Neuronal stem cell (in vitro differentiated cells): ENCODE measurements at regions not wholly inside any gene's neighbourhood (a gene's known extent, or its start where the extent isn't known, plus 50 kb on each side); places are given as distances from the start of the nearest gene placed in this dataset.

Experiments
- DNase-seq: peaks from one replicate; pipeline ENCODE4 v3.0.0-alpha.2; 2013; ENCODE audit warnings: low spot score
- H2AFZ ChIP-seq: one replicate; pipeline ENCODE4 v1.6.1; 2013; ENCODE audit warnings: mild to moderate bottlenecking, low read length, inconsistent platforms
- H2AK5ac ChIP-seq: 2 replicates; pipeline ENCODE4 v1.6.1; 2013; ENCODE audit warnings: low read depth, mild to moderate bottlenecking, inconsistent platforms, low read length, moderate library complexity, mixed read lengths
- H2BK120ac ChIP-seq: 2 replicates; pipeline ENCODE4 v1.6.1; 2013; ENCODE audit warnings: low read depth, mild to moderate bottlenecking, inconsistent platforms, low read length, moderate library complexity, mixed read lengths
- H2BK12ac ChIP-seq: one replicate; pipeline ENCODE4 v1.6.1; 2013; ENCODE audit warnings: low read length, inconsistent platforms
- H2BK15ac ChIP-seq: 2 replicates; pipeline ENCODE4 v1.6.1; 2013; ENCODE audit warnings: mild to moderate bottlenecking, low read length, inconsistent platforms, mixed read lengths
- H2BK5ac ChIP-seq: one replicate; pipeline ENCODE4 v1.6.1; 2013; ENCODE audit warnings: inconsistent platforms, mild to moderate bottlenecking, low read length, moderate library complexity
- H3K14ac ChIP-seq: one replicate; pipeline ENCODE4 v1.6.1; 2013; ENCODE audit warnings: low read length, inconsistent platforms
- H3K18ac ChIP-seq: 2 replicates; pipeline ENCODE4 v1.6.1; 2013; ENCODE audit warnings: low read length, inconsistent platforms
- H3K23ac ChIP-seq: 2 replicates; pipeline ENCODE4 v1.6.1; 2013; ENCODE audit warnings: low read depth, mild to moderate bottlenecking, mixed read lengths, low read length, inconsistent platforms; ENCODE audit not compliant: poor library complexity
- H3K27ac ChIP-seq: replicated peaks from 3 replicates; pipeline ENCODE4 v1.5.1; 2013; ENCODE audit warnings: low read length, inconsistent platforms
- H3K27me3 ChIP-seq, 3 experiments: 2 replicates each; pipeline ENCODE4 v1.6.1; 2013; ENCODE audit warnings: low read length in 3 of 3, mild to moderate bottlenecking in 2 of 3, inconsistent platforms in 1 of 3, low read depth in 1 of 3, mixed read lengths in 1 of 3, moderate library complexity in 1 of 3; ENCODE audit not compliant: control insufficient read depth in 3 of 3, insufficient read depth in 3 of 3
- H3K36me3 ChIP-seq, 2 donors: replicated peaks in 1 of 2; 2 replicates each; pipeline ENCODE4 v1.6.1; 2013; ENCODE audit warnings: low read length in 2 of 2; ENCODE audit not compliant: control insufficient read depth in 2 of 2, insufficient read depth in 2 of 2
- H3K4ac ChIP-seq: 2 replicates; pipeline ENCODE4 v1.6.1; 2013; ENCODE audit warnings: inconsistent platforms, mild to moderate bottlenecking, low read length, moderate library complexity
- H3K4me1 ChIP-seq, 2 donors: 1 replicate in 1 of 2; 2 replicates in 1 of 2; pipeline ENCODE4 v1.6.1; 2013; ENCODE audit warnings: low read length in 2 of 2, low read depth in 1 of 2; ENCODE audit not compliant: control insufficient read depth in 2 of 2, insufficient read depth in 1 of 2
- H3K4me2 ChIP-seq: one replicate; pipeline ENCODE4 v1.6.1; 2013; ENCODE audit warnings: mild to moderate bottlenecking, low read length, inconsistent platforms; ENCODE audit not compliant: insufficient read depth, poor library complexity, severe bottlenecking
- H3K4me3 ChIP-seq, 2 donors: 2 replicates each; pipeline ENCODE4 v1.5.1; 2013; ENCODE audit warnings: low read length in 2 of 2, mild to moderate bottlenecking in 2 of 2, inconsistent platforms in 1 of 2, moderate library complexity in 1 of 2
- H3K79me1 ChIP-seq: one replicate; pipeline ENCODE4 v1.6.1; 2013; ENCODE audit warnings: low read depth, mild to moderate bottlenecking, inconsistent platforms, low read length, moderate library complexity
- H3K9ac ChIP-seq: one replicate; pipeline ENCODE4 v1.6.1; 2013; ENCODE audit warnings: mild to moderate bottlenecking, low read depth, low read length, inconsistent platforms; ENCODE audit not compliant: poor library complexity
- H3K9me3 ChIP-seq, 2 donors: replicated peaks in 1 of 2; 2 replicates each; pipeline versions ENCODE3 to v1.6.1; 2013; ENCODE audit warnings: low read length in 2 of 2, mild to moderate bottlenecking in 2 of 2, inconsistent platforms in 1 of 2, low read depth in 1 of 2, mixed read lengths in 1 of 2, moderate library complexity in 1 of 2; ENCODE audit not compliant: control insufficient read depth in 2 of 2, insufficient read depth in 1 of 2
- H4K8ac ChIP-seq: one replicate; pipeline ENCODE4 v1.6.1; 2013; ENCODE audit warnings: low read depth, mild to moderate bottlenecking, inconsistent platforms, low read length, moderate library complexity
- H4K91ac ChIP-seq: one replicate; pipeline ENCODE4 v1.6.1; 2013; ENCODE audit warnings: low read length, low read depth, mild to moderate bottlenecking, inconsistent platforms; ENCODE audit not compliant: poor library complexity
- WGBS, 2 donors: extraction: QIAGEN DNeasy Blood & Tissue Kit; methylation state at CpG; one replicate each; pipeline ENCODE4 v1.1.7; 2013; ENCODE audit warnings: missing lambda C conversion rate in 2 of 2, mixed read lengths in 1 of 2; ENCODE audit not compliant: insufficient read length in 2 of 2, insufficient replicate concordance in 1 of 2; ENCODE audit errors: extremely low coverage in 2 of 2; 5-methylcytosine and 5-hydroxymethylcytosine counted together

GRCh38 chrX:96447161-96447560, 237.5 kb upstream of the DIAPH2 start:
- no CpG with 5 or more reads among the region's 1 CpG for WGBS, 2 donors
- Histone ChIP-seq H3K27ac (no peak overlapping the region), H3K4me1 (no peaks in the 10 kb centered on the region), H2BK15ac (no peak overlapping the region), H2AFZ (no peak overlapping the region), H3K4me2 (no peak overlapping the region), H3K23ac (no peak overlapping the region), H3K79me1 (no peaks in the 10 kb centered on the region), H3K14ac (no peak overlapping the region), H3K9ac (no peak overlapping the region), H3K36me3 (no peaks in the 10 kb centered on the region), H3K4ac (no peak overlapping the region), H2AK5ac (no peak overlapping the region), H2BK5ac (no peak overlapping the region), H2BK12ac (no peak overlapping the region), H3K4me3 (no peak overlapping the region), H3K27me3 (no peaks in the 10 kb centered on the region), H3K18ac (no peak overlapping the region), H4K8ac (no peak overlapping the region), H3K9me3 (no peaks in the 10 kb centered on the region), H2BK120ac (no peak overlapping the region), H4K91ac (no peak overlapping the region)
- no peak for DNase-seq

DNA sequence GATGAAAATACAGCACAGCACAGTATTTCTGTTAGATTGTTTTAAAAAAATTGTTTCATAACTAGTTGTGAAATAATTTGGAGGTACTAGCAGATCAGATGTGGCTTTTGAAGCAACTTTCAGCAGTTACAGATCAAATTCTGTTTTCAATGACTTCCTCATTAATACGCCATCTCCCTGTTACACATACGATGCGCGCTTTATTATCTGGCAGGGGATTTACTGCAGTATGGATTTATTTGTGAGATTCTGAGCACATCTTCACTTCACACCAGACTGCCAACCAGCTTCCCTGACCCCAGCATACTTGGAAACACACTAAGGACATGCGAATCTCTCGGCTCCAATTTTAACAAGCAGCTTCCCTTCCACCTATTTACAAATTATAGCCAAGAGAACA, 235.5 kb upstream of the DIAPH2 start:
- Histone ChIP-seq H3K9ac (no peak overlapping the region), H2BK12ac (no peak overlapping the region), H3K36me3 (no peaks in the 10 kb centered on the region), H2AK5ac (no peak overlapping the region), H3K4me2 (no peak overlapping the region), H2BK15ac (no peak overlapping the region), H3K79me1 (no peaks in the 10 kb centered on the region), H3K4me1 (no peaks in the 10 kb centered on the region), H2BK120ac (no peak overlapping the region), H3K23ac (no peak overlapping the region), H3K27ac (no peak overlapping the region), H3K4me3 (no peak overlapping the region), H4K91ac (no peak overlapping the region), H3K27me3 (no peaks in the 10 kb centered on the region), H4K8ac (no peak overlapping the region), H2BK5ac (no peak overlapping the region), H2AFZ (no peak overlapping the region), H3K9me3 (no peaks in the 10 kb centered on the region), H3K14ac (no peak overlapping the region), H3K18ac (no peak overlapping the region), H3K4ac (no peak overlapping the region)
- DNase-seq = no peak
- no CpG with 5 or more reads among the region's 6 CpGs for WGBS, 2 donors

DNA sequence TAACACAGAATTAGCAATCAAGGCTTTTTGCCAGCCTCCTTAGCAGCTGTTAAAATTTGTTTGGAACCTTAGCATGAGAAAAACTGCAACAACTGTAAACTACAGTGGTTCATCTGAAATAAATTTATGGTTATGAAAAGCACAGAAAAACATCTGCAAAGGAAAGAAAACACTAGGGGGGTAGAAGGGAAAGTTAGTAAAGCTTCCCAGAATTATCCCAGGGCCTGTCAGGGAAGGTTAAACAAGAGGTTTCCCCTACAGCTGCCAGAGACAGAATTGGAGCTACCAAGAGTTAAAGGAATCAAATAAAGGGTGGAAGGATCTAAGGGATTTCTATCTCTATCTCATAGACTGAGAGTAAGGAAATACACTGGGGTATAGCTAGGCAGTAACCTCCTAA, 234.7 kb upstream of the DIAPH2 start:
- H2BK15ac ChIP-seq = no peak overlapping the region
- H3K9ac ChIP-seq = no peak overlapping the region
- H3K23ac ChIP-seq = no peak overlapping the region
- no peak overlapping the region for H3K4me3 ChIP-seq
- no peaks in the 10 kb centered on the region for H3K79me1 ChIP-seq
- no peak overlapping the region for H2BK5ac ChIP-seq
- no peak overlapping the region for H2BK12ac ChIP-seq
- no peak overlapping the region for H3K4ac ChIP-seq
- no peak overlapping the region for H4K8ac ChIP-seq
- H3K4me2 ChIP-seq = no peak overlapping the region
- no peaks in the 10 kb centered on the region for H3K27me3 ChIP-seq
- H2BK120ac ChIP-seq = no peak overlapping the region
- H3K36me3 ChIP-seq = no peaks in the 10 kb centered on the region
- H4K91ac ChIP-seq = no peak overlapping the region
- no peak overlapping the region for H3K27ac ChIP-seq
- H3K18ac ChIP-seq = no peak overlapping the region
- H2AFZ ChIP-seq = no peak overlapping the region
- DNase-seq = no peak
- H3K4me1 ChIP-seq = no peaks in the 10 kb centered on the region
- H2AK5ac ChIP-seq = no peak overlapping the region
- no peaks in the 10 kb centered on the region for H3K9me3 ChIP-seq
- no peak overlapping the region for H3K14ac ChIP-seq

GRCh38 chrX:96453139-96453538, 231.5 kb upstream of the DIAPH2 start:
- no peak overlapping the region for H2BK12ac ChIP-seq
- no peak overlapping the region for H2AFZ ChIP-seq
- no peak overlapping the region for H3K4me2 ChIP-seq
- H3K4ac ChIP-seq = no peak overlapping the region
- H3K9ac ChIP-seq = no peak overlapping the region
- no peaks in the 10 kb centered on the region for H3K27me3 ChIP-seq
- no peak overlapping the region for H3K27ac ChIP-seq
- H4K8ac ChIP-seq = no peak overlapping the region
- no peak for DNase-seq
- H2BK15ac ChIP-seq = no peak overlapping the region
- H2BK5ac ChIP-seq = no peak overlapping the region
- no peak overlapping the region for H3K18ac ChIP-seq
- H3K36me3 ChIP-seq = no peaks in the 10 kb centered on the region
- no peak overlapping the region for H2AK5ac ChIP-seq
- H3K4me3 ChIP-seq = no peak overlapping the region
- H4K91ac ChIP-seq = no peak overlapping the region
- WGBS, 2 donors = no CpG with 5 or more reads among the region's 3 CpGs
- H3K9me3 ChIP-seq = no peaks in the 10 kb centered on the region
- H3K4me1 ChIP-seq = no peaks in the 10 kb centered on the region
- no peak overlapping the region for H3K23ac ChIP-seq
- no peak overlapping the region for H3K14ac ChIP-seq
- H2BK120ac ChIP-seq = no peak overlapping the region
- H3K79me1 ChIP-seq = no peaks in the 10 kb centered on the region
